ENCODE measurements at regions not wholly inside any gene's neighbourhood (a gene's known extent, or its start where the extent isn't known, plus 50 kb on each side); places are given as distances from the start of the nearest gene placed in this dataset.

GRCh38 chr2:13950761-13951160 lies 681.8 kb upstream of the LRATD1 start:
- TF ChIP-seq CTCF (conservative IDR thresholded peaks at IDR 0.05 in 1 of 2, IDR thresholded peaks at IDR 0.05 in 1 of 2; ENCODE audit: low read depth in 1 of 2, low read length in 2 of 2): no peak
- no peak for TF ChIP-seq EZH2 (IDR thresholded peaks at IDR 0.05; ENCODE audit: low read length, missing control alignments)
